NCI-H82 treated with DMSO at 0.1 percent for 48 hours (cell line): ENCODE measurements at regions not wholly inside any gene's neighbourhood (a gene's known extent, or its start where the extent isn't known, plus 50 kb on each side); places are given as distances from the start of the nearest gene placed in this dataset.
A peak's percentile ranks its signal among the peaks of the same experiment; 100 is the strongest.

Experiments
- DNase-seq: peaks from one replicate; lab custom pipeline; 2025; ENCODE audit not compliant: unreplicated experiment; lab: John Stamatoyannopoulos, UW

DNA sequence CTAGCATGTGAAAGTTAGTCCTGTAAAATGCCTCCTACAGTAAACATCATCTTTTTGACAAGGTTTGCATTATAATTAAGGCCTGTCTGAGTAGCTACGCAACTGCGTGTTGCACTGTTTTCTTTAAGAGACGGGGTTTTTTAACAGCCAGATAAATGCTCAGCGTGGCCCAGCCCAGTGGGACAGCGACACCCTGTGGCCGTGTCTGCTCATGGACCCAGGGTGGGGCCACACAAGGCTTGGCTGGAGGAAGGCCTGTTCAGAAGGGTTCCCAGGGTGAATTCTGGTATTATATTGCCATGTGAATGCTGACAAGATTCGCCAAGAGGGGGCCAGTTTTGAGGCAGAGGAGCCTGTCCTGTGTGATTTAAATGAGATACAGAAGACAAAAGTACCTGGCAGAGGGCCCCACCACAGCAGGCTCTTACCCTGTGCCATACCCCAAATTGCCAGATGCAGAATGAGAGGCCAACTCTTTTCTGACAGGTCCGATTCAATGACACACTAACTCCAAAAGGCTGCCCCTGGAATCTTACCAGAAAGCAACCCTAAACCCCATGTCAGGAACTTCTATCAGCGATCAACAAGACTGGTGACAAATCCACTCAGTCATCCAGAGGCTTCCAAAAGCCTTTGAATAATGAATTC, 65.9 kb upstream of the IRX6 start:
- DNase-seq, result peak; percentile 21

DNA sequence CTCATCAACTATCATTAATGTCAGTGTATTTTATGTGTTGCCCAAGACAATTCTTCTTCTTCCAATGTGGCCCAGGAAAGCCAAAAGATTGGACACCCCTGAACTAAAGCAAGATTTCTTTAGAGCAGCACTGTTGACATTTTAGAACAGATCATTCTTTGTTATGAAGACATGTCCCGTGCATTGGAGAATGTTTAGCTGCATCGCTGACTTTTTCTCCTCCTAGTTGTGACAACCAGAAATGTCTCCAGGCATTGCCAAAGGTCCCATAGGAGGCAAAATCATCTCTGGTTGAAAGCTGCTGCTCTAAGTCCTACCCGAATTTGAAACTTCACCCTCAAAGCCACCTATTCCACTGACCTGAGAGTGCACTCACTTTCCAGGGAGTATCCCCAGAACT, 62.7 kb upstream of the IRX6 start:
- DNase-seq, result no peak

- no peak for DNase-seq
Measured at GRCh38 chr16:55263271-55264250, 60.4 kb upstream of the IRX6 start.

GRCh38 chr16:55264949-55265348, 59.1 kb upstream of the IRX6 start:
- DNase-seq, result no peak

DNA sequence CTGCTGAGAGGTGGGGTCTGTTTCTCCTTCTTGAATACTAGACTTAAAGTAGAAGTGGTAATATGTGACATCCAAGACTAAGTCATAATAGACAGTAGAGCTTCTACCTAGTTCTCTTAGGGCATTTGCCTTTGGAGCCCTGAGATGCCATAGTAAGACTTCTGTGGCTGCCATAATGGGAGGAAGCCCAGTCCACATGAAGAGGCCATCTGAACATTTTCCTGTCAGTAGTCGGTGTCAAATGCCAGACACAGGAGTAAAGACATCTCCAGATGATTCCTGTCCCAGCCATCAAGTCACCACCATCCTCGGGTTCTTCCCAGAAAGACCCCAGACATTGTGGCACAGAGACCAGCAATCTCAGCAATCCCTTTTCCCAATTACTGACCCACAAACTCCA, 58.1 kb upstream of the IRX6 start:
- no peak for DNase-seq

DNA sequence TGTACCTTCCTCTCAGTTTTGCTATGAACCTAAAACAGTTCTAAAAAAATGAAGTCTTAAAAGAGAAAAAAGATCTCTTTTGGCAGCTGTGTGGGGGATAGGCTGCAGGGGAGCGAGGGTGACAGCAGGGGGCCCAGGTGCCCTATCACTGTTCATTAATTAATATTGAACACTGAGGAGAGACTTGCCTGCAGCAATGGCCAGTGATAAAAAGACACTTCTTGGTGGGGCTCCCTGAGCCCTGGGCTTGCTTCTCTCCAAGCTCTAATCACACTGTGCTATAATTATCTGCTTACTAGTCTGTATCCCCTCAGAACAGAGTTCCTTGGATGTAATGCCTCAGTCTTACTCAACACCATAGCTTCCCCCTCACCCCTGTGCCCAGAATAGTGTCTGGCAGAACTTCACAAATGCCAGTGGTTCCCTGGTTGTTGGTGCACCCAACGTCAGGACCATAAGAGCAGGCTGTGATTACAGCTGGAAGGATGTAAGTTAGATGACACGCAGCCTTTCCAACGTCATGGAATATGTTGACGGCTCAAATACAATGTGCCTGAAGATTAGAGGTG, 52.0 kb upstream of the IRX6 start:
- DNase-seq, result no peak

GRCh38 chr16:55272744-55273143, 51.3 kb upstream of the IRX6 start:
- DNase-seq, result no peak

DNA sequence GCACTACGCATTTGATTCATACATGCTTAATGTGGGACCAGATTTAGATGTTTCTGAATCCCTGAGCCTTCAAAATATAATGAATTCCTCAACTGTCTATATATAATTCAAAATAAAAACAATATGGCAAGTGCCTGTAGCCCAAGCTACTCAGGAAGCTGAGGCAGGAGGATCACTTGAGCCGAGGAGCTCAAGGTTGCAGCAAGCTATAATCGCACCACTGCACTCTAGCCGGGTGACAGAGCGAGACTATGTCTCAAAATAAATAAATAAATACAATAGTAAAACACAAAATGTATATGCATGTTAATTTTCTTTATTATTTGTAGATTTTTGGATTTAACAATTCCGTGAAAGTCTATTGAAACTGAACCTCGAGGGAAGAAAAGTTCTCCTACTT, 50.6 kb upstream of the IRX6 start:
- DNase-seq, result no peak

- DNase-seq, result no peak
Measured at GRCh38 chr16:55273959-55274358, 50.0 kb upstream of the IRX6 start.
